ENCODE measurements at regions not wholly inside any gene's neighbourhood (a gene's known extent, or its start where the extent isn't known, plus 50 kb on each side); places are given as distances from the start of the nearest gene placed in this dataset.

- TF ChIP-seq CTCF (IDR thresholded peaks at IDR 0.05) = no peak
- intact Hi-C loops (cut with DNase I; ENCODE audit: low total_unique reads) = no loop called here
- no peaks in the 10 kb centered on the region for H3K36me3 ChIP-seq
Measured at GRCh38 chr19:33954686-33955085, 158.0 kb downstream of the KCTD15 start.

GRCh38 chr19:33956941-33957340, 160.3 kb downstream of the KCTD15 start:
- intact Hi-C loops (cut with DNase I; ENCODE audit: low total_unique reads) = no loop called here
- no peaks in the 10 kb centered on the region for H3K27me3 ChIP-seq

More at GRCh38 chr19:33954686-33955085, 158.0 kb downstream of the KCTD15 start:
- Histone ChIP-seq H3K27ac (no peak overlapping the region), H3K9me3 (no peaks in the 10 kb centered on the region), H3K4me3 (no peak overlapping the region), H3K4me1 (no peaks in the 10 kb centered on the region), H3K27me3 (peaks cover 0 to 5% of the 10 kb centered on the region in 2 donors)
- DNase-seq = peak in 1 of 2 donors; percentile 10

GRCh38 chr19:33957804-33958203, 161.1 kb downstream of the KCTD15 start:
- Histone ChIP-seq H3K36me3 (no peaks in the 10 kb centered on the region), H3K27me3 (no peaks in the 10 kb centered on the region), H3K27ac (no peak overlapping the region), H3K9me3 (no peaks in the 10 kb centered on the region), H3K4me3 (no peak overlapping the region), H3K4me1 (no peaks in the 10 kb centered on the region)
- DNase-seq = peak in 1 of 2 donors; percentile 20
- TF ChIP-seq CTCF (IDR thresholded peaks at IDR 0.05) = no peak
- intact Hi-C loops (cut with DNase I; ENCODE audit: low total_unique reads) = no loop called here

More at GRCh38 chr19:33956941-33957340, 160.3 kb downstream of the KCTD15 start:
- Histone ChIP-seq H3K36me3 (no peaks in the 10 kb centered on the region), H3K4me3 (no peak overlapping the region), H3K27ac (no peak overlapping the region), H3K4me1 (no peaks in the 10 kb centered on the region), H3K9me3 (no peaks in the 10 kb centered on the region)
- TF ChIP-seq CTCF (IDR thresholded peaks at IDR 0.05) = no peak
- peak in 1 of 2 donors; percentile 13 for DNase-seq

DNA sequence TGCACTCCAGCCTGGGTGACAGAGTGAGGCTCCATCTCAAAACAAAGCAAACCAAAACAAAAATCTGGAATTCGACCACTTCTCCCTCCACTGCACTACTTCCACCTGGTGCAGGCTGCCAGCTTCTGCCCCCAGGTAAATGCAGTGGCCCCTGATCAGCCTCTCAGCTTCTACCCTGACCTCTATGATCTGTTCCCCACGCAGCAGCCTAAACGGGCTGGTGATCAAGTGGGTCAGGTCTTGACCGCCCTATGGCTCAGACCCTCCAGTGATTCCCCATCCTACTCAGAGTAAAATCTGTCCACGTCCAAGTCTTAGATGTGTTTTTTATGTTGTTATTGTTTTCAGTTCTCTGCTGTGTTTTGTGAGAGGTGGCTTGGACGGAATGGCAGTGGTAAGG, 163.9 kb downstream of the KCTD15 start:
- intact Hi-C loops (cut with DNase I; ENCODE audit: low total_unique reads) = no loop called here
- no peak for DNase-seq
- Histone ChIP-seq H3K27me3 (no peaks in the 10 kb centered on the region), H3K36me3 (no peaks in the 10 kb centered on the region), H3K27ac (no peak overlapping the region), H3K9me3 (no peaks in the 10 kb centered on the region), H3K4me3 (no peak overlapping the region), H3K4me1 (no peaks in the 10 kb centered on the region)
- TF ChIP-seq CTCF (IDR thresholded peaks at IDR 0.05) = no peak

DNA sequence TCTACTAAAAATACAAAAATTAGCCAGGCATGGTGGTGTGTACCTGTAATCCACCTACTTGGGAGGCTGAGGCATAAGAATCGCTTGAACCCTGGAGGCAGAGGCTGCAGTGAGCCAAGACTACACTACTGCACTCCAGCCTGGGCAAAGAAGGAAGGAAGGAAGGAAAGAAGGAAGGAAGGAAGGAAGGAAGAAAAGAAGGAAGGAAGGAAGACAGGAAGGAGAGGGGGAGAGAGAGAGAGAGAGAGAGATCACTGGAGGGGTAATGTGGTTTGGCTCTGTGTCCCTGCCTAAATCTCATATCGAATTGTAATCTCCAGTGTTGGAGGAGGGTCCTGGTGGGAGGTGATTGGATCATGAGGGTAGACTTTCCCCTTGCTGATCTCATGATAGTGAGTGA, 165.5 kb downstream of the KCTD15 start:
- no peak for TF ChIP-seq CTCF (IDR thresholded peaks at IDR 0.05)
- intact Hi-C loops (cut with DNase I; ENCODE audit: low total_unique reads) = no loop called here
- H3K4me3 ChIP-seq = no peak overlapping the region
- no peaks in the 10 kb centered on the region for H3K36me3 ChIP-seq
- no peak for DNase-seq
- H3K27ac ChIP-seq = no peak overlapping the region
- H3K9me3 ChIP-seq = peaks cover 0 to 5% (median 4%) of the 10 kb centered on the region in 3 donors
- no peaks in the 10 kb centered on the region for H3K4me1 ChIP-seq
- no peaks in the 10 kb centered on the region for H3K27me3 ChIP-seq

- TF ChIP-seq CTCF (IDR thresholded peaks at IDR 0.05) = no peak
- H3K4me3 ChIP-seq = no peak overlapping the region
- no peaks in the 10 kb centered on the region for H3K36me3 ChIP-seq
- H3K27ac ChIP-seq = no peak overlapping the region
- intact Hi-C loops (cut with DNase I; ENCODE audit: low total_unique reads) = no loop called here
- peaks cover 0 to 5% (median 4%) of the 10 kb centered on the region in 3 donors for H3K9me3 ChIP-seq
- no peak for DNase-seq
- H3K27me3 ChIP-seq = no peaks in the 10 kb centered on the region
- H3K4me1 ChIP-seq = no peaks in the 10 kb centered on the region
Measured at GRCh38 chr19:33963514-33963913, 166.8 kb downstream of the KCTD15 start.

All from tibial artery (tissue), 4 donors.